NB4 (cell line): ENCODE measurements at regions not wholly inside any gene's neighbourhood (a gene's known extent, or its start where the extent isn't known, plus 50 kb on each side); places are given as distances from the start of the nearest gene placed in this dataset.

Experiments used
- MYC ChIP-seq: IDR thresholded peaks from 2 replicates; pipeline ENCODE4 v1.6.1; 2011; ENCODE audit warnings: low read depth, low read length
- POLR2A ChIP-seq: IDR thresholded peaks from 2 replicates; pipeline ENCODE4 v1.6.1; 2011; ENCODE audit warnings: mild to moderate bottlenecking; ENCODE audit not compliant: insufficient read length; ENCODE audit errors: extremely low read depth
- TF ChIP-seq, protein P1 (sequence below): IDR thresholded peaks from one replicate; pipeline ENCODE4 v1.5.1; 2012; ENCODE audit warnings: low read depth, low read length
- TF ChIP-seq, protein P2 (sequence below): IDR thresholded peaks from 2 replicates; pipeline ENCODE4 v1.6.1; 2011; ENCODE audit warnings: low read depth, low read length

DNA sequence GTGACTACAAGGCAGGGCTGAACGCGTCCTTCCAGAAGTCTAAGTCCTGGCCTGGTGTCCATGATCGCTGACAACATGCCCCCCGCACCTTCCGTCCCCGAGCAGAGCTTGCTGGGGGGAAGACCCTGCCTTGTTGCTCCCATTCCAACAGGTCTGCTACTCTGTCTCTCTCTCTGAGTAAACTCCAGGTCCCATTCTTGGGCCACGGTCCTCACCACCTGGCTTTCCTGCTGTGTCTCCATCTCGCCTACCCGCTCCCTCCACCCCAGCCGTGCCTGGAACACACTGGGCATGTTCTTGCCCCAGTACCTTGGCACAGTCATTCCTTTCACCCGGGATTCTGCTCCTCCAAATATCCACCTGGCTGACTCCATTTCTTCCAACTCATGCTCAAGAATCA lies 162.3 kb downstream of the BMP7 start:
- TF ChIP-seq, protein P1, sequence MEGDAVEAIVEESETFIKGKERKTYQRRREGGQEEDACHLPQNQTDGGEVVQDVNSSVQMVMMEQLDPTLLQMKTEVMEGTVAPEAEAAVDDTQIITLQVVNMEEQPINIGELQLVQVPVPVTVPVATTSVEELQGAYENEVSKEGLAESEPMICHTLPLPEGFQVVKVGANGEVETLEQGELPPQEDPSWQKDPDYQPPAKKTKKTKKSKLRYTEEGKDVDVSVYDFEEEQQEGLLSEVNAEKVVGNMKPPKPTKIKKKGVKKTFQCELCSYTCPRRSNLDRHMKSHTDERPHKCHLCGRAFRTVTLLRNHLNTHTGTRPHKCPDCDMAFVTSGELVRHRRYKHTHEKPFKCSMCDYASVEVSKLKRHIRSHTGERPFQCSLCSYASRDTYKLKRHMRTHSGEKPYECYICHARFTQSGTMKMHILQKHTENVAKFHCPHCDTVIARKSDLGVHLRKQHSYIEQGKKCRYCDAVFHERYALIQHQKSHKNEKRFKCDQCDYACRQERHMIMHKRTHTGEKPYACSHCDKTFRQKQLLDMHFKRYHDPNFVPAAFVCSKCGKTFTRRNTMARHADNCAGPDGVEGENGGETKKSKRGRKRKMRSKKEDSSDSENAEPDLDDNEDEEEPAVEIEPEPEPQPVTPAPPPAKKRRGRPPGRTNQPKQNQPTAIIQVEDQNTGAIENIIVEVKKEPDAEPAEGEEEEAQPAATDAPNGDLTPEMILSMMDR = no peak
- TF ChIP-seq POLR2A (no peak), MYC (no peak)
- TF ChIP-seq, protein P2, sequence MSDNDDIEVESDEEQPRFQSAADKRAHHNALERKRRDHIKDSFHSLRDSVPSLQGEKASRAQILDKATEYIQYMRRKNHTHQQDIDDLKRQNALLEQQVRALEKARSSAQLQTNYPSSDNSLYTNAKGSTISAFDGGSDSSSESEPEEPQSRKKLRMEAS = no peak
